ENCODE measurements at regions not wholly inside any gene's neighbourhood (a gene's known extent, or its start where the extent isn't known, plus 50 kb on each side); places are given as distances from the start of the nearest gene placed in this dataset.

DNA sequence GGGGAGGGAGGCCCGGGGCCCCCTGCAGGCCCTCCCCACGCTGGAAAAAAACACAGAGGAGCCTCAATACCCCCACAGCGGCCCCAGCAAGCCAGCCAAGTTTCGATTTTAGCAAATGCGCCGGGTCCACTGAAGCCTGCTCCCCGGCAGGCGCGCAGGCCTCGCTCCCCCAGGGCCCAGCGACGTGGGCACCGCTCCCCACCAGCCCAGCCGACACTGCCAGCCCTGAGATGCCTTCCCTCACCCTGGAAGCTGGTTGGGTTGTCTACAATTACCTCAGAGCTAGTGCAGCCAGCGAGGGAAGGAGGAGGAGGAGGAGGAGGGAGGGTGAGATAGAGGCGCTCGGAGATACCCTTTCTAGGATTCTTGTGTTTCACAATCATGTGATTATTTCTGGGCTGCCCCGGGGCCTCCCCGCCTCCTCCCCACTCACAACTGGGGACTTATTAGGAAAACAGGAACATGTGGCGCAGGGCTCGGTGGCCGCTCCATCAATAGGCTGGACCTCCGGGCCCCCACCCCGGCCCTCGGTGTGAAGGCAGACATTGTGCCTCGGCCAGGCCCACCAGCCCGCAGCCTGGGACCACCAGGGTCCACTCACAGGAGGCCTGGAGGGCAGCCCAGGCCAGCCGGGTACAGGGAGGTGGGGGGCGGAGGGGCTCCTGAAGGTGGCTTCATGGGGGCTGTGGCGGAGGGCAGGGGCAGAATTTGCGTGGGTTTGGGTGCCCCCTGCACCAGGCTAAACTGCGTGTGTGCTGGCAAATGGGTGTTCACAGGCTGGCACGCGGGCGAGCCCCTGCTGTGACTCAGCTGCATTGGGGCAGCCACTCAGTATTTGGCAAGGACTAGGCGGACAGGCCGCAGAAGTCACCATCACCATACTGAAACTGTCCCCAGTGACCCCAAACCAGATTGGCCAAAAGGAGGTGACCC lies 109.9 kb downstream of the NCOR2 start:
- TF ChIP-seq, protein P1, sequence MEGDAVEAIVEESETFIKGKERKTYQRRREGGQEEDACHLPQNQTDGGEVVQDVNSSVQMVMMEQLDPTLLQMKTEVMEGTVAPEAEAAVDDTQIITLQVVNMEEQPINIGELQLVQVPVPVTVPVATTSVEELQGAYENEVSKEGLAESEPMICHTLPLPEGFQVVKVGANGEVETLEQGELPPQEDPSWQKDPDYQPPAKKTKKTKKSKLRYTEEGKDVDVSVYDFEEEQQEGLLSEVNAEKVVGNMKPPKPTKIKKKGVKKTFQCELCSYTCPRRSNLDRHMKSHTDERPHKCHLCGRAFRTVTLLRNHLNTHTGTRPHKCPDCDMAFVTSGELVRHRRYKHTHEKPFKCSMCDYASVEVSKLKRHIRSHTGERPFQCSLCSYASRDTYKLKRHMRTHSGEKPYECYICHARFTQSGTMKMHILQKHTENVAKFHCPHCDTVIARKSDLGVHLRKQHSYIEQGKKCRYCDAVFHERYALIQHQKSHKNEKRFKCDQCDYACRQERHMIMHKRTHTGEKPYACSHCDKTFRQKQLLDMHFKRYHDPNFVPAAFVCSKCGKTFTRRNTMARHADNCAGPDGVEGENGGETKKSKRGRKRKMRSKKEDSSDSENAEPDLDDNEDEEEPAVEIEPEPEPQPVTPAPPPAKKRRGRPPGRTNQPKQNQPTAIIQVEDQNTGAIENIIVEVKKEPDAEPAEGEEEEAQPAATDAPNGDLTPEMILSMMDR (IDR thresholded peaks at IDR 0.05; ENCODE audit: insufficient read depth, low read length), result no peak

GRCh38 chr12:124456652-124457152 lies 110.7 kb downstream of the NCOR2 start:
- DNase-seq (ENCODE audit: low read depth), result no peak
- TF ChIP-seq, protein P1 (IDR thresholded peaks at IDR 0.05; ENCODE audit: insufficient read depth, low read length), result no peak
- no peak overlapping the region for H3K4me3 ChIP-seq (ENCODE audit: low read depth, low read length)

More for the DNA sequence above, 109.9 kb downstream of the NCOR2 start:
- peak overlapping the region; percentile 28 for H3K4me3 ChIP-seq (ENCODE audit: low read depth, low read length)
- peak; percentile 65 for DNase-seq (ENCODE audit: low read depth)

- no peak for DNase-seq (ENCODE audit: low read depth)
- TF ChIP-seq, protein P1 (IDR thresholded peaks at IDR 0.05; ENCODE audit: insufficient read depth, low read length), result no peak
- no peak overlapping the region for H3K4me3 ChIP-seq (ENCODE audit: low read depth, low read length)
Observed at GRCh38 chr12:124456133-124456651, 111.2 kb downstream of the NCOR2 start.

DNA sequence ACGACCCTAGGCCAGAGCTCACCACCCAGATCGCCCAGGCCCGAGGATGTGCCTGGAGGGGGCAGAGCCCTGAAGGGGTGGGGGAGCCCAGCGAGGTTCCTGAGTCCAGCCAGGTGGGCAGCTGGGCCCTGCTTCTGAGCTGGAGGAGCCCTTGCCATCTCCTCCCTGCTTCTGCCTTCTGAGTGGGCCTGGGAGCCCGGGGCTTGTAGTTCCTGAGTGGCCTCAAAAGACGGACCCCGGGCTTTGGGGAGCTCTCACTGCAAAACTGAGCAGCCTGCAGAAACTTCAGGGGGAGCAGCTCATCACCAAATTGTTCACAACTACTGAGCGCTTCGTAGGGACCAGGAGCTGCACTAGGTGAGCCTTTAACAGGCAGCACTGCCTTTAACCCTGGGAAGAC lies 112.1 kb downstream of the NCOR2 start:
- TF ChIP-seq, protein P1 (IDR thresholded peaks at IDR 0.05; ENCODE audit: insufficient read depth, low read length), result no peak
- no peak for DNase-seq (ENCODE audit: low read depth)

DNA sequence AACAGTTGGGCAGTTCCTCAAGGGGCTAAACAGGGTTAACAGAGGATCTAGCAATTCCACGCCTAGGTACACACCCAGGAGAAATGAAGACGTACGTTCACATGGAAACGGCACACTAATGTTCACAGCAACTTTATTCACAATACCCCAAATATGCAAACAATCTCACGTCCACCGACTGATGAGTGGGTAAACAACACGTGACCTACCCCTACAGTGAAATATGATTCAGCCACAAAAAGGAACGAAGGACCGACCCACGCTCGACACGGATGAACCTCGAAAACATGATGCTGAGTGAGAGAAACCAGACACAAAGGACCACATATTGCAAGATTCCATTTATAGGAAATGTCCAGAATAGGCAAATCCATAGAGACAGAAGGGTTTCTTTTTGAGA lies 112.7 kb downstream of the NCOR2 start:
- H3K4me3 ChIP-seq (ENCODE audit: low read depth, low read length), result no peak overlapping the region
- DNase-seq (ENCODE audit: low read depth), result peak; percentile 25
- TF ChIP-seq, protein P1 (IDR thresholded peaks at IDR 0.05; ENCODE audit: insufficient read depth, low read length), result no peak

More for the DNA sequence above, 112.1 kb downstream of the NCOR2 start:
- H3K4me3 ChIP-seq (ENCODE audit: low read depth, low read length), result no peak overlapping the region

DNA sequence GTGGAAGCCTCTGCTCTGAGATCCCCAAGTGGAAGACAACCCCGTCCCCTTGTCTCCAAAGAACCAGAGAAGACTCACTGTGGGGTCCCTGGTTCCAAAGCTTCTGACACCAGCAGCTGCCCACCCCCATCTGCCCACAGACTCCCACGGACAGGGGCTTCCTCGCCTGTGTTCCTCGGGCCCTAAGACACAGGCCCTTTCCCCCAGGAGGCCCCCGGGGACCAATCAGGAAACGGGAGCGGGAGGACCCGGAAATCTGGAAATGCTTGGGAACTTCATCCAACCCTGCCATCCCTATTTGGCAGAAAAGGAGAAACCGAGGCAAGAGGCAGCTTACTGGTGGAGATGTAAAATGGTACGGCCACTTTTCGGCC lies 113.1 kb downstream of the NCOR2 start:
- TF ChIP-seq, protein P1 (IDR thresholded peaks at IDR 0.05; ENCODE audit: insufficient read depth, low read length), result no peak
- H3K4me3 ChIP-seq (ENCODE audit: low read depth, low read length), result no peak overlapping the region
- DNase-seq (ENCODE audit: low read depth), result no peak
